Thyroid gland (tissue), 4 donors: ENCODE measurements at regions not wholly inside any gene's neighbourhood (a gene's known extent, or its start where the extent isn't known, plus 50 kb on each side); places are given as distances from the start of the nearest gene placed in this dataset.

Experiments
- POLR2A ChIP-seq, 2 donors: fragments of 450-650 bp; IDR thresholded peaks; one replicate each; pipeline ENCODE4 v1.6.1; 2017; ENCODE audit warnings: antibody characterized with exemption in 2 of 2, mild to moderate bottlenecking in 2 of 2, moderate library complexity in 1 of 2
- TF ChIP-seq, protein P1 (sequence below), 6 experiments: fragments of 200-600 bp in 3 of 6; fragments of 450-650 bp in 3 of 6; sonication (generic) in 3 of 6; IDR thresholded peaks; one replicate each; pipeline ENCODE4 v1.5.1; 2016 to 2019; ENCODE audit warnings: antibody characterized with exemption in 6 of 6, mild to moderate bottlenecking in 2 of 6, inconsistent platforms in 1 of 6, moderate library complexity in 1 of 6

DNA sequence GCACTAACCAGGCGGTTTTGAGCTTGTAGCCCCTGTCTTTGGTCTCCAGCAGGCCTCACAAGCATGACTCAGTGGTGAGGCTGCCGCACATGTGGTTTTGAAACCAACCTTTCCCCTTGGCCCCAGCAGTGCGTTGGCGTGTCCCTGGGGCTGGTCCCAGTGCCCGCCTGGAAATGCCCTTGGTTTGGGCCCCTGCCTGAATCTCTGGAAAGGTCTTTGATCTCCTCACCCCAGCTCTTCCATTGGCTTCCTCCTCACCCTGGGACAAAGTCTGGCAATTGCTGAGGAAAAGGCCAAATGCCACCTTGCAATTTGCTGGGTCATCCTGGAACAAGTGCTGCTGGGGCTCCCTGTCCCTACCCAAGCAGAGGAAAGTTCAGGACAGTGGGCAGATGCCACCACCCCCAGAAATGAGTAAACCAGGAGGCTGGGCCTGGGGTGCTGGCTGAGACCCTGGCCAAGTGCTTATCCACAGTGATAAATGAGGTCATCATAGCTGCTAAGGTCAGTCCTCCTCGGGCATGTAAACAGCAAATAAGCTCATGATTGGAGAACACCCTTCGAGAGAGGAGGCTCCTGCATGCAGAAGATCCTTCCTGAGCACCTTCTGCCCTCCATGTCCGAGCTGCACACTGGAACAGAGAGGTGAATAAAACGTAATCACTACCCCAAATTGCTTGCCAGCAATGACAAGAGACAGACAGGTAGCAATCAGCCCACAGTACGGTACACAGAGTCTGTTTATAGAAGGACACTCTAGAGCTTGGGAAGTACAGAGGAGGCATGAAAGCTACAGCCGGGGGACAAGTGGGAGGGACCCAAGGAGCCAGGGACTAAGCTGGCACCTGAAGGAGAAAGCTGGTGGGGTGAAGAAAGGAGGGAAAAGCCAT is 98.9 kb upstream of the CPEB4 start:
- TF ChIP-seq, protein P1, sequence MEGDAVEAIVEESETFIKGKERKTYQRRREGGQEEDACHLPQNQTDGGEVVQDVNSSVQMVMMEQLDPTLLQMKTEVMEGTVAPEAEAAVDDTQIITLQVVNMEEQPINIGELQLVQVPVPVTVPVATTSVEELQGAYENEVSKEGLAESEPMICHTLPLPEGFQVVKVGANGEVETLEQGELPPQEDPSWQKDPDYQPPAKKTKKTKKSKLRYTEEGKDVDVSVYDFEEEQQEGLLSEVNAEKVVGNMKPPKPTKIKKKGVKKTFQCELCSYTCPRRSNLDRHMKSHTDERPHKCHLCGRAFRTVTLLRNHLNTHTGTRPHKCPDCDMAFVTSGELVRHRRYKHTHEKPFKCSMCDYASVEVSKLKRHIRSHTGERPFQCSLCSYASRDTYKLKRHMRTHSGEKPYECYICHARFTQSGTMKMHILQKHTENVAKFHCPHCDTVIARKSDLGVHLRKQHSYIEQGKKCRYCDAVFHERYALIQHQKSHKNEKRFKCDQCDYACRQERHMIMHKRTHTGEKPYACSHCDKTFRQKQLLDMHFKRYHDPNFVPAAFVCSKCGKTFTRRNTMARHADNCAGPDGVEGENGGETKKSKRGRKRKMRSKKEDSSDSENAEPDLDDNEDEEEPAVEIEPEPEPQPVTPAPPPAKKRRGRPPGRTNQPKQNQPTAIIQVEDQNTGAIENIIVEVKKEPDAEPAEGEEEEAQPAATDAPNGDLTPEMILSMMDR (IDR thresholded peaks at IDR 0.05) = no peak
- no peak for TF ChIP-seq POLR2A (IDR thresholded peaks at IDR 0.05)
